DMS79 treated with DMSO at 0.1 percent for 48 hours (cell line): ENCODE measurements at regions not wholly inside any gene's neighbourhood (a gene's known extent, or its start where the extent isn't known, plus 50 kb on each side); places are given as distances from the start of the nearest gene placed in this dataset.

Source experiments
- DNase-seq: peaks from one replicate; lab custom pipeline; 2025; lab: John Stamatoyannopoulos, UW

DNA sequence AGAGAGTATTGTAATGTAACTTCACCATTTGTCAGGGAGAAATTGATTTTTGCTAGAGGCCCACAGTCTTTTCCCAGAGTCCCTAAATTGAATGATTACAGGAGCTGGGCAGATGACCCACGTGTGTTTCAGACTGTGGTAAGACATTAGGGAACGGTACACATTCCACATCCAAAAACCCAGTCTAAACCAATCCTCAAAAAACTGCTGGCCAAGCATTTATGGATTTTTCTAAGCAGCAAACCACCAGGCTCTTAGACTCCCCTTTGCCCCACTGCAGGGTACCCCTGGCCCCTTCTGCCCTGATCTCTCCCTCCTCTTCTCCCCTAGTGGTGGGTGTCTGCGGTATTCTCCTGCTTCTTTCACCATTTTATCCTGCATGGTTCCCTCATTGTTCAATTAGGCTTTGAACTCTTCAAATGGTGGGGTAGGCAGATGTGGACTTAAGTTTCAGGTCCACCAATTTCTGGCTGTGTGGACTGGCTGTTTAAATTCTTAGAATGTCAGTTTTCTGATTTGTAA is 135.5 kb upstream of the SORCS3 start:
- DNase-seq: no peak

DNA sequence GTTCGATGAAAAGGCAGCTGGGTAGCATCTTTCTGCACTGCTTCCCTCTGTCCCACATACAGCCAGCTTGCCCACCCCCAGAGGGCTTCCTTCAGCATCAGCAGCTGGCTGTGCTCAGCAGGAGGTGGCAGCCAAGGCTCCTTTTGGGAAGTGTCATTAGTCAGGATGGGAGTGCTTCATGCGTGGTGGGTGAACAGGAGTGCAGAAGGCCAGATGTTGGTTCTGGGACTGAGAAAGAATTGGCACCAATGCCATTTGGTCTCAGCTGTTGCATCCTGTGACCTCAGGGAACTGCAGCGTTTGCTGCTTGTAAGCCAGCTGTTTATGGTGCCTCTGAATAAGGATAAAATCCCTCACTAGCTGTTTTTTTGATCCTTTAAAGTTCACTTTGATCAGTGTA is 131.1 kb upstream of the SORCS3 start:
- DNase-seq: no peak

DNA sequence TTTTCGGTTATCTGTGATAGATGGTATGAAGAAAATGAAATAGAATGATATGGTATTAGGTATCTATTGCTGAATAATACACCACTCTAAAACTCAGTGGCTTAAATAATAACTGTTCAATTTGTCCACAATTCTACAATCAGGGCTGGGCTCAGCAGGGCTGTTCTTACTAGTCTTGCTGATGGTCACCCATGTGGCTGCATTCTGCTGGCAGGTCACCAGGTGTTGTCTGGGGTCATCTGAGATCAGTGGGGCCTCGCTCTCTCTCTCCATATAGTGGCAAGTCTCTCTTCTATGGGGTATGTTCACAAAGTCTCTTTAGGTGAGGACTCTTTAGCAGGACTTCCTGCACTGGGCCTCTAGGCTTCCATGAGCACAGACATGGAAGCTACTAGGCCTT is 130.4 kb upstream of the SORCS3 start:
- DNase-seq: no peak

DNA sequence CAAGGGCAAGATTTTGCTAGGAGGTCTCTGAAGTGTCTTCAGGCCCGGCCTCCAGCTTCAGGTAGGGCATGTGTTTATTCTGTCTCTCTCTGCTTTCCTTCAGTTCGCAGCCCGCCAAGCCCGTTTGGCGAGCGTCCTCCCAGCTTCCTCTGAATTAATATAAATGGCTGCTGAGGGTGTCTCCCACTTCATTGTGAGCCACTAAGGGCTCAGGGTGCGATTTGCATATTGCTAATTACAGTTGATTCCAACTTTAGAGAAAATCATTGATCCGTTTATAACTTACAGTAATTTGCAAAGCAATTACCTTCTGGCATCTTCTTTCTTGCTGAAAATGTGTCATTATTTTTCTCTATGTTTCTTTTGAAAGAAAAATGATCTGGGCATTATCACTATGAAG is 128.3 kb upstream of the SORCS3 start:
- DNase-seq: no peak

DNA sequence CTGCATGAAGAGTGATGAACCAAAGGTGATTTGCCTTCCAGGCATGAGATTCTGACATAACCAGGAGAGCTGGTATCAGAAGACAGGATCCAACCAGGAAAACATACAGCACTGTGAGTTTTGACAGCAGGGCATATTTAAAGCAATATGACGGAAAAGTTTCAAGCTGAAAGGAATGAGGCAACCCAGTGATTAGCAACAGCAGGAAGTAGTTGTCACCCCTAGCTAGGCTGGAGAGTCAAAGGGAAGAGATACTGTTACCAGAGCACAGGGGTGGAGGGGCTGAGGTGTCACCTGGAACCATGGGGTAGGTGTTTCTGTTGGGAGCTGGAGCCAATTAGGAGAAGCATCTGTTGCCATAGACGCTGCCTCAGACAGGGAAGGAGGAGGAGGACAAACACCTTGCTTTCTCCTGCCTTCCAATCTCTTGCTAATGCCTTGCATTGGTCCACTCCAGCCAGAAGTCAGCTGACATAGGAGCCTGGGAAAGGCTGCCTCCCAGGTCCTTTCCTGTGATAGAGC is 125.4 kb upstream of the SORCS3 start:
- DNase-seq: no peak

DNA sequence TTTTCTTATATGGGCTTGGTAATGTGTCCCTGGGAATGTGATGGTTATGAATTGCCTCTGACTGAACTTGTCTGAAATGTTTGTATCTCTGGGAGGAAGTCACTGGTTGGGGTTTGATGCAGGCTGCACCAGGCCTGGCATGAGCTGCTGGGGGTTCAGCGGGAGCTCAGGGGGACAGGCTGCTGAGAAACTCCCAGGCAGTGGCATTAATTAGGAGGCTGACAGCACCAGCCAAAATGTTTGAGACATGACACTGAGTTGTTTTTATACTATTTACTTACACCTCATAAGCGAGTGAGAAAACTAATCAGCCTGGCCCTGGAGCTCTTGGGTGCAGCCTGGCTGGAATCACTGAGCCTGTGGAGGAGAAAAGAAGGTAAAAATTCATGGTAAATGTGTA is 124.1 kb upstream of the SORCS3 start:
- DNase-seq: no peak

DNA sequence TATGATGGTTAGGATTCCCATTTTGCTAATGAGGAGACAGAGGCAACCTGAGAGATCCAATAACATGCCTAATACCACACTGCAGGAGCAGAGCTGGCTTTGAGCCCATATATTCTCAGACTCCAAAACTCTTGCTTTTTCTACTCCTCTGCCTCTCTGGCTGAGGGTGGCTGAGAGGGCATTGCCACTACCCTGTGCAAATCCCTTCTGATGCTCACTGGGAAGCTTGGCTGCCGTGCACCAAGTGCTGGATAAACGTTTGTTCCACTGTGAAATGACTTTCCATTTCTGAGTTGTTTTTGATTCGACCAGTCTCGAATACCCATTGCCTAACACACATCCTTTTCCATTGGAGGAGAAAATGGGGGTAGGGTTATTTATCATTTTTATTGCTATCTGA is 123.1 kb upstream of the SORCS3 start:
- DNase-seq: no peak

DNA sequence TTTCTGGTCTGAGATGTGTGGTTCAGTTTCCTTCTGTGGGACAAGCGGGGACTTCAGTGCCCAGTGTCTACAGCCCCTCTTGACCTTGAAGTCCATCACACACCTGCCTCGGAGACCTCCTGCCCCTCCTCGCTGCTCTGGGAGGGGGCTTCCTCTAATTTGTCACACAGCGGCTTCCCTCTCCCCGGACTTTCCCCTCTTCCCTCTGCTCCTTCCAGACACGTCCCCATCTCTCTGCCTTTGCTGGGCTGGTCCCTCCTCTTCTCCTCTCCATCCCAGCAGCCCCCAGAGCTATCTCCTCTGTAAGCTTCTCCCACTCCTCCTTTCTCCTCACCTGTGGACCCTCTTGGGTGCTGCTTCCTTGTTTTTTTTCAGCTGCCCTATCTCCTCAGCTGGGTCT is 122.2 kb upstream of the SORCS3 start:
- DNase-seq: no peak

DNA sequence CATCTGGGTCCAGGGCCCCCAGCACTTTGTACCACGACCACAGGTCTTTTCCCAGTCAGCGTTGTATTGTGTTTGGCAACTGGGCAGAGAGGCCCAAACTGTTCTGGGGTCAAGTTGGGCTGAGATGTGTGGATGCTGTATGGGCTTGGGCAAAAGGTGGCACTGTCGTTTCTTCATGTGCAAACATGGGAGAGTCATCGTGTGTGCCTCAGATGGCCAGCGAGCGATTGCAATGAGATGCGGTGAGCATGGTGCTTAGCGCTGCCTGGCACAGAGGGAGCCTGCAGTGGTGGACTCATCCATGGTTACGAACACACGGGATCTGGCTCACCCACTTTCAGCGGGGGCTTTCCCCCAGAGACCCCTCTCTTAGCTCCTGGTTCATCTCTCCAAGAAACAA is 120.4 kb upstream of the SORCS3 start:
- no peak for DNase-seq

DNA sequence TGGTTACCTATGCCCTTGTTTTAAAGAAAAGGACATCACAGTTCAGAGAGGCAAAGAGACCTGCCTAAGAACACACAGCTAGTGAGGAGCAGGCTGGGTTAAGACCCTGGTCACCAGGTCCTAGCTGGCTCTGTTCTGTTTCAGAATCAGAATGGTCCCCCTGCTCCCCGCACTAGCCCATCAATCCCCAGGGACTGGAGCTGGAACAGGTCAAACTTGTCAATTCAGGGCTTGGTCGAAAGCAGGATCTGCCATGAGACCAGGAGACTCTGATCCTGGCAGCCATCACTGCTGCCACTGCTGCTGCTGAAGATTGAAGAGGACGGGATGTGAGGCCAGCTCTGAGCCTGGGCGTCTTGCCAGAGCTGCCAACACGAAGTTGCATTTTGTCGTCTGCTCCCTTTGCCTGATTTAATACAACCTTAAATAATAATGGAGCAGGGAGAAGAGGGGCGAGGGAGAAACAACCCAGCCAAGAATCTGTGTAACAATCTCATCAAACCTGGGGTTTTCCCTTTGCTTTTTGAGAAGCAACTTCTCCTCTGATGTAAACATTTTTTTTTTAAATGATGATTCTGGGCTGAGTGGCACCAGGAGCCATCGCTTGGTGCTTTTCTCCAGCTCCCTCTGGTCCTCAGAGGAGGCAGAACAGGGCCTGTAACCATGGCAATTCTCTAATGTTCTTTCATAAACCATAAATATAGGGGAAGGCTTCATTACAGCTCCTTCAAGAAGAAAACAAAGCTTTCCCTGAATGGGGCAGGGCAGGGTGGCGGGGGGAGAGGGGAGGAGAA is 119.0 kb upstream of the SORCS3 start:
- peak; percentile 3 for DNase-seq

DNA sequence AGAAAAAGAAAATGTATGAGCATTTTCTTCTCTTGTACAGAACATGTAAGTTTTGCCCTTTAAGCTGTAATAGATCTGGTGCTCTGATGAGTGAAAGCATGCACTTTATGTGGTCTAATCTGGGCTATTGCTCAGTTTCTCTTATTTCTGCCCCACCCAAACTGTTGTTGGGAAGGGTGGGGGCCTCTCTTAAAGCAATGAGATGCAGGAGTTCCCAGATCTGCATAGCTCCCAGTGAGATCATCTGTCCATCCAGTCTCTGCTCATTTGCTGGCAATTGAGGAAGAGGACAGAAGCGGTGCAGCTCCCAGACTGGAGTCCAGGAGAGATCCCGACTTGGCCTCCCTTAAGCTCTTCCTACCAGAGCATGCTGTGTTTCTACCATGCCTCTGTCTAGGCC is 114.9 kb upstream of the SORCS3 start:
- no peak for DNase-seq

DNA sequence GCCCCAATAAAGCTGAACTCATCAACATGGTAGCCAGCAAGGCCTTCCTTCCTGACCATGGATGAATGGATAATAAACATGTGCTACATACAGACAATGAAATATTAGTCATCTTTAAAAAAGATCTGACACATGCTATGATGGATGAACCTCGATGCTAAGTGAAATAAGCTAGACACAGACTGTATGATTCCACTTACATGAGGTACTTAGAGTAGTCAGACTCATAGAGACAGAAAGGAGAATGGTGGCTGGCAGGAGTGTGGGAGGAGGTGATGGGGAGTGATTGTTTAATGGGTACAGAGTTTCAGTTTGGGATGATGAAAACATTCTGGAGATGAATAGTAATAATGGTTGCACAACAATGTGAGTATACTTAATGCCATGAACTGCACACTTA is 114.1 kb upstream of the SORCS3 start:
- DNase-seq: no peak

DNA sequence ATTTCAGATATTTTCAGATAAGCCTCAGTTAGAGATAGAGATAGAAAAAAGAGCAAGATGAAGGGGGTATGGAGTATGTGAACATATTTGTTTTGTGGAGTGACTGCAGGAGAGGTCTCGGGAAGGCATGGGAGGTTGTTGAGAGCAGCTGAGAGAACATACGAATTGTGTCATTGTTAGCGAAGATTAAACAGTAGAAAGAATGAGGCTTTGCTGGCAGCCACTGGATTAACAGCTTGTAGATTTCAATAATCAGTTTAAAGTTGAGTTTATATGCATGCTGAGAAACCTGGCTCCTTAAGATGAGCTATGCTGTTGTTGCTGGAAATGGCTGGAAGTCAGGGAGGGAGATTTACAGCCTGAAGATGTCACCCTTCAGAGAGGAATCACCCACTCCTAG is 100.9 kb upstream of the SORCS3 start:
- DNase-seq: no peak

DNA sequence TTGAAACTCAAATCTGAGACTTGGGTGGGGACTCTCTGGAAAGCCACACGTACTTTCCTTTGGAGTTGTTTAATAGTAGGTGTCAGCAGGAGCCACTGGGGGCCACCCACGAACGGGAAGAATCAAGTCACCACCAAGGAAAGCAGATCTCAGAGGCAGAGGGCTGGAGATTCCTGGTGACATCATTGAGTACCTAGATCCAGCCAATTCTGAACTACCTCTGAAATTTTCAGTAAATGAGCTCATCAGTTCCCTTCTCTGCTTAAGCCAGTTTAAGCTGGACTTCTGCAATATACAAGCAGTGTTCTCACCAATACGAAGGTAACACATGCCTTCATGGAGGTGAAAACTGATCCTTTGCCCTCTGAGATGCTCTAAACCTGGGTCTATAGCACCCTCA is 99.3 kb upstream of the SORCS3 start:
- no peak for DNase-seq

DNA sequence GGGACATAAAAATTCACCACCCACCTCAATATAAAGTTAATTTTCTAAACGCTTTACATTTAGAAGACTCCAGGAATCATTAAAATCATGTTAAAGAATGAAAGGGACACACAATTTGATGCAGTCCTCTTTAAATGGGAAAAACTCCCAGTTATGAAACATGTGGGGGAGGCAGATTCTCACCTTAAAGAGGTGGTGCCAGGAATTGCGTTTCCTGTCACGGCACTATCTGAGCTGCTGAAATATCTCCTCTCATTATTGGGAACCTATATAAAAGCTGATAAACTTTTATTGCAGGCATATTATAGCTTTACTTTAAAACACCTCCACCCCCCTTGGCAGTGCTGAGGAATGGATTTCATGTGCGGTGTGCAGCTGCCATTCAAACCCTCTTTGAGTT is 94.8 kb upstream of the SORCS3 start:
- no peak for DNase-seq

DNA sequence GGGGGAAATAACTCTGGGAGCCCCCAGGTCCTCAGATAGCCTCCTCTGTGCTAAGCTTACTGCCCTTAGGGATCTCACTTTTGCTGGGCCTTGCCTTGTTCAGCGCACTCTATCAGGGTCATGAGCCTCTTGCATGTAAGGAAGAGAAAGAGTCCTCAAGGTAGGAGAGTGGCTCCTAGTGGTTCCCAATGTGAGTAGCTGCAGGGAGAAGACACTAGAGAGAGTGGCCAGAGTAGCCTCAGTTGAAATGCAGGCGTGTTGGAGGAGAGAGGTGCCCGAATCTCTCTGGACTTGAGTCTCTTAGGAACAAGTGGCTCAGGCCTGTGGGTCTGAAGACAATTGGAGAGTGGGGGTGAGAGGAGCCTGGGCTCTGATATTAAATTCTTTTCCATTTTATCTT is 94.3 kb upstream of the SORCS3 start:
- no peak for DNase-seq

DNA sequence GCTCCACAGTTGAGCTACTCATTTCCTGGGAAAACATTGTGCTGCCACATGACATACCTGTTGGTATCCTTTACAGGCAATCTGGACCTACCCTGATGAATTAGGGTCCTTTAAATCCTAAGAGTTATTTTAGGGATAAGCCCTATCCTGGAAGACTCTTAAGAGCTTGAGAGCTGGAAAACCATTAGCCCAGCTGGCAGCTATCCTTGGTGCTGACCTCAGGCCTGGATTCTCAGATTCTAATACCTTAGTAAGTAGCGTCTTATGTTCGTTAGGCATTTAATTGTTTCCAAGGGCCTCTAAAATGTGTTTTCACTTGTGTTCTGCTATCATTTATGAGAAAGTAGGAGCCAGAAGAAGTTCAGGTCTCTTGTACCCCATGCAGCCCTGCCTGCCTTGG is 93.0 kb upstream of the SORCS3 start:
- no peak for DNase-seq

DNA sequence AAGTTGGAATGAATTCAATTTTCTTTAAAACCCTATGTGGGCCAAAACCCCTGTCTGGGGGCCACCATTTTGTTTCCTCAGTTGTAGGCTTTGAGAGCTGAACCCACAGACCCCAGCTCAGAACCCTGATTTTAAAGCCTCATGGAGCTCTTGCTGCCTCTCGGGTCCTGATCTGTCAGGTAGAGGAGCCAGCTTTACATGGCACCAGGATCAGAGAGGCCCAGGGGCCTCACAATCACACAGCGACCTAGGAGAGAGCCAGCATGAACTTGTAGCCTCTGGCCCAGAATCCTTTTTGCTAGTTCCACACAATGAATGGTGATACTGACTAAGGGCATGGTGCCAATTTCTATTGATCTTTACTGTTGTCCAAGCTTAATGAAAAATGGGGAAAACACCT is 84.3 kb upstream of the SORCS3 start:
- DNase-seq: no peak

DNA sequence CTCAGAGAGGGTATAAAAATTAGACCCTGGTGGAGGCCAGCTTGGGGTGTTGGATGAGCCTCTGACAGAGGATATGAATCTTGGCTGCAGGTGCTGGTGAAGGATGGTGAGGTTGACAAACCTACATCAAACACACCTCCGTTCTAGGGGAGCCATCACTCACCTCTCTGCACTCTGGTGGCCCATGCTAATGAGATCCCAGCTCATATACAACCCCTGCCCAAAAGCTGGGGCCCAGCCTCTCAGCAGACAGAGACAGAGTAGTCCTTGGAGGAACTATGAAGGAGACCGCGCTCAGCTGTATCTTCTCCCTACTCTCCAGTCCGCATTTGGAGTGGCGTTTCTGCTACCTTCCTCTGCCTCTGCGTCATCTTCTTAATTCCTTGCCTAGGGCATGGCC is 83.1 kb upstream of the SORCS3 start:
- DNase-seq: no peak

DNA sequence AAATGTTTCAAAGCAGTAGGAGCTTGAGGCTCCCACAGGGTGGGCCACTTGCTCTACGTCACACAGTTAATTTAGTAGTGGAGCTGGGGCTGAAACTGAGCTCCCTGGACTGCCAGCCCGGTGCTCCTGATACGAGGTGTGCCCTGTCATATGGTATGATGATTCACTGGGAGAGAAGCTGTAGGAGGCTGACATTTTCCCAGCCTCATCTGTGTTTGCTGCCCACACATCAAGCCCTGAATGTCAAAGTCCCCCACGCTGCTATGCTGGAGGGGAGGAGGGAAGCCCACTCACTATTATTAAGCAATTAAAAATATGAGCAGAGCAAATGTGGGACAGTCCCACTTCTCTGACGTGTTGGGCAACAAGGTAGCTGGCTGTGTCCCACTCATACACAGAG is 81.2 kb upstream of the SORCS3 start:
- no peak for DNase-seq

DNA sequence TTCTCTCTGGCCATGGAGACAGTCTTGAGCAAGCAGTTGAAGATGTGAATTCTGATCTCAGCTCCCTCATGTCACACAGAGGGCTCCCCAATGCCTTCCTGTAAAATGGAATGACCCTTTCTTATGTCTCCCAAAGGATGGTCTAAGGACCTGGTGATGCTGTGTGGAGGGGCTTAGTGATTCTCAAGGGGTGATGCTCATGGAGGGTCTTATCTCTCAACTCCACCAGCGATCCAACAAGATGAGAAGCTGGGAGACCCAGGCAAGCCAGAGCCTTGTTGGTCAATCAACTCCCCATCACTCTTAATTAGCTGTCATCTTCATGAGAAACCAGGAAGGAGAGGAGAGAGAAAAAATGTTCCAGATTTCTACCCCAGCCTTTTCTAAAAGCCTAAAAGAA is 78.0 kb upstream of the SORCS3 start:
- no peak for DNase-seq

DNA sequence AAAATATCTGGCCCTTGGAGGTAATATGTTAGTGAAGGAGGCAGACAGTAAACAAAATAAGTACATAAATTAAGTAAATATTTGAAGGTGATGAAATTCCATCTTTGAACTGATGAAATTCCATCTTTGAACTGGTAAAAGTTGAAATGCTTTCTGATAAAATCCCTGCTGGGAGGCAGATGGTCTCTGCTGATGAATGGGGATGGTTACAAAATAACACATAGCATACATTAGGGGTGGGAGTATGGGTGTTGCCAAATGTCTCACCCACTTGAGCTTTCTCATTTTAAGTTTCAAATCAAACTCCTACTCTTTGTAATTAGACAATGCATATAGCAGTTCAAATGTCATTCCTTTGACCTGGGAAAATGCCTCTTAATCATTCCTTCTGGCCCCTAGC is 77.5 kb upstream of the SORCS3 start:
- DNase-seq: no peak

DNA sequence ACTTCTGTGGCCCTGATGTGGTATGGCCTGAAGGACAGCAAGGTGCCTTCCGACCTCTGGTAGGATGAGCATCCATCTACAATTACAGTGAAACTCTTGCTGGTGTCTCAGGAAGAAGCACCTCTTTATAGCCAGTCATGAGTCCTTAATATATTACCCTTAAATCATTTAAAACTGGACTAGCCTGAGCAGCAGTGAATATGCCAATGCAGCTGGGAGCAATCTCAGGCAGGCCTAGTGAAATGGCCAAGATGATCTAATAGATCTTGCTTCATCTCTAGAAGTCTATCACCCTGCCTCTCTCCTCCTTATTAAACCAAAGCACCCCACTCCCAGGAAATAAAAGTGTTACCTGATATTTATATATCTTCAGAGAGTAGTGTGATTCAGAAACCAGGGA is 66.7 kb upstream of the SORCS3 start:
- DNase-seq: no peak

DNA sequence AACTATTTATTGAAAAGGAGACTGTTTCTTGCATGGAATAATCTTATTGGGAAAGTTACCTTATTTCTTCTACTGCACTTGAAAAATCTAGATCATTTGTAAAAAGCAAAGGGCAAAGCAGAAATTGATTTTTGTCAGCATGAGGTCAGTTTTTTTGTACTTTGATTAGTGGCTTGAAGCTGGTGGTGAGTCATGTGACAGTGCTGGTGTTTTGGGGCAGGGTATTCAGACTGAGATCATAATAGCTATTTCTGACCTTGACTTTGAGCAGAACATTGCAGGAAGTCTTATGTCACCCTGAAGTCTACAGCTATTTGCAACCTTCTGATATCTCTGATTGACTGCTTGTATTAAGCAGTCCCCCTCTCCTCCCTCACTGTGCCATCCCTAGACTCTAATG is 66.3 kb upstream of the SORCS3 start:
- no peak for DNase-seq
